Activated CD8-positive, alpha-beta T cell treated with anti-CD3 and anti-CD28 coated beads, Interleukin-2, amount 10 ng/mL, durations not matched to agents 7 days and 5 days (primary cell): ENCODE measurements at regions not wholly inside any gene's neighbourhood (a gene's known extent, or its start where the extent isn't known, plus 50 kb on each side); places are given as distances from the start of the nearest gene placed in this dataset.
"Not testable (repeated sequence)": the region's sequence is repeated elsewhere in the genome, so short reads cannot be mapped to it uniquely, and the experiment has no call there.

Experiments used
- ATAC-seq: fragments of 150-1000 bp; cut with Tn5 transposase; one replicate; pipeline ENCODE4 v1.10.0; 2021; ENCODE audit warnings: moderate library complexity
- CTCF ChIA-PET: fragments of 350-600 bp; sonication (Branson Sonifier 250); formaldehyde crosslinking; loops from one replicate; lab custom pipeline; 2021; ENCODE audit warnings: antibody characterized with exemption; lab: Charles Lee
- POLR2A ChIA-PET: fragments of 350-600 bp; sonication (Branson Sonifier 250); formaldehyde crosslinking; loops from one replicate; lab custom pipeline; 2021; ENCODE audit warnings: antibody characterized with exemption; lab: Charles Lee
- DNase-seq: peaks from one replicate; pipeline ENCODE4 v3.0.0-alpha.2; 2020
- H3K27ac Mint-ChIP-seq: one replicate; pipeline ENCODE4 v1.8.0; 2021; ENCODE audit warnings: mild to moderate bottlenecking, mixed read lengths
- H3K27me3 Mint-ChIP-seq: one replicate; pipeline ENCODE4 v1.8.0; 2021; ENCODE audit warnings: low read depth, mixed read lengths
- H3K36me3 Mint-ChIP-seq: one replicate; pipeline ENCODE4 v1.8.0; 2021; ENCODE audit warnings: low read depth, mixed read lengths
- H3K4me1 Mint-ChIP-seq: one replicate; pipeline ENCODE4 v1.8.0; 2021; ENCODE audit warnings: low read depth, mixed read lengths
- H3K4me3 Mint-ChIP-seq: one replicate; pipeline ENCODE4 v1.8.0; 2021; ENCODE audit warnings: mild to moderate bottlenecking, mixed read lengths
- H3K9me3 Mint-ChIP-seq: one replicate; pipeline ENCODE4 v1.8.0; 2022; ENCODE audit warnings: mixed read lengths; ENCODE audit not compliant: insufficient read depth

GRCh38 chr7:79515358-79515757 is 61.9 kb upstream of the MAGI2 start:
- ChIA-PET CTCF (no interaction called here), POLR2A (no interaction called here)
- H3K27ac Mint-ChIP-seq, result no peak overlapping the region
- H3K4me3 Mint-ChIP-seq, result no peak overlapping the region
- no peak for DNase-seq
- H3K4me1 Mint-ChIP-seq, result no peaks in the 10 kb centered on the region
- no peaks in the 10 kb centered on the region for H3K36me3 Mint-ChIP-seq
- no peaks in the 10 kb centered on the region for H3K9me3 Mint-ChIP-seq
- ATAC-seq, result no peak
- H3K27me3 Mint-ChIP-seq, result no peaks in the 10 kb centered on the region

- no peaks in the 10 kb centered on the region for H3K9me3 Mint-ChIP-seq
Observed at GRCh38 chr7:79513261-79513660, 59.8 kb upstream of the MAGI2 start.

GRCh38 chr7:79512261-79512660 is 58.8 kb upstream of the MAGI2 start:
- Mint-ChIP-seq H3K27me3 (no peaks in the 10 kb centered on the region), H3K9me3 (no peaks in the 10 kb centered on the region), H3K27ac (no peak overlapping the region), H3K36me3 (no peaks in the 10 kb centered on the region), H3K4me1 (no peaks in the 10 kb centered on the region), H3K4me3 (no peak overlapping the region)
- ChIA-PET POLR2A (no interaction called here), CTCF (no interaction called here)
- DNase-seq, result no peak
- no peak for ATAC-seq

More at GRCh38 chr7:79513261-79513660, 59.8 kb upstream of the MAGI2 start:
- Mint-ChIP-seq H3K4me1 (no peaks in the 10 kb centered on the region), H3K4me3 (no peak overlapping the region), H3K27ac (no peak overlapping the region), H3K36me3 (no peaks in the 10 kb centered on the region), H3K27me3 (no peaks in the 10 kb centered on the region)
- ATAC-seq (no peak), DNase-seq (no peak)
- POLR2A ChIA-PET, result no interaction called here
- CTCF ChIA-PET, result no interaction called here

- H3K36me3 Mint-ChIP-seq, H3K27ac Mint-ChIP-seq, H3K4me3 Mint-ChIP-seq, CTCF ChIA-PET, POLR2A ChIA-PET, DNase-seq, H3K27me3 Mint-ChIP-seq, ATAC-seq, H3K4me1 Mint-ChIP-seq, H3K9me3 Mint-ChIP-seq: not testable (repeated sequence)
Observed at GRCh38 chr7:79511056-79511455, 57.6 kb upstream of the MAGI2 start.

GRCh38 chr7:79507131-79507530 is 53.7 kb upstream of the MAGI2 start:
- CTCF ChIA-PET, result no interaction called here
- H3K27me3 Mint-ChIP-seq, result no peaks in the 10 kb centered on the region
- H3K9me3 Mint-ChIP-seq, result no peaks in the 10 kb centered on the region
- H3K4me1 Mint-ChIP-seq, result no peaks in the 10 kb centered on the region
- H3K36me3 Mint-ChIP-seq, result no peaks in the 10 kb centered on the region
- H3K27ac Mint-ChIP-seq, result no peak overlapping the region
- H3K4me3 Mint-ChIP-seq, result no peak overlapping the region
- ATAC-seq (no peak), DNase-seq (no peak)
- POLR2A ChIA-PET, result no interaction called here

- POLR2A ChIA-PET, result no interaction called here
- Mint-ChIP-seq H3K4me1 (no peaks in the 10 kb centered on the region), H3K27ac (no peak overlapping the region), H3K36me3 (no peaks in the 10 kb centered on the region), H3K9me3 (no peaks in the 10 kb centered on the region), H3K4me3 (no peak overlapping the region), H3K27me3 (no peaks in the 10 kb centered on the region)
- DNase-seq, result no peak
- no peak for ATAC-seq
- CTCF ChIA-PET, result no interaction called here
Observed at GRCh38 chr7:79506481-79506880, 53.0 kb upstream of the MAGI2 start.

GRCh38 chr7:79504607-79505389 is 51.3 kb upstream of the MAGI2 start:
- Mint-ChIP-seq H3K9me3 (no peaks in the 10 kb centered on the region), H3K27ac (no peak overlapping the region), H3K4me1 (no peaks in the 10 kb centered on the region), H3K36me3 (no peaks in the 10 kb centered on the region), H3K4me3 (no peak overlapping the region), H3K27me3 (no peaks in the 10 kb centered on the region)
- ChIA-PET POLR2A (no interaction called here), CTCF (no interaction called here)
- ATAC-seq, result no peak
- no peak for DNase-seq
